Natural killer cell (primary cell): ENCODE measurements at regions not wholly inside any gene's neighbourhood (a gene's known extent, or its start where the extent isn't known, plus 50 kb on each side); places are given as distances from the start of the nearest gene placed in this dataset.
"Not testable (repeated sequence)": the region's sequence is repeated elsewhere in the genome, so short reads cannot be mapped to it uniquely, and the experiment has no call there.

Experiments used
- ATAC-seq, 3 donors: fragments of 150-1000 bp in 2 of 3; fragments of 200-7000 bp in 1 of 3; cut with Tn5 transposase; 1 replicate in 1 of 3; 2 replicates in 2 of 3; pipeline ENCODE4 v1.10.0; 2021; ENCODE audit warnings: mild to moderate bottlenecking in 2 of 3, moderate library complexity in 2 of 3
- DNase-seq, 2 donors: peaks; one replicate each; pipeline versions ENCODE4 v3.0.0 to v3.0.0-alpha.2; 2013 to 2021; ENCODE audit warnings: mixed read lengths in 1 of 2
- H3K27ac ChIP-seq: one replicate; pipeline ENCODE4 v1.5.1; 2013; ENCODE audit warnings: mild to moderate bottlenecking, low read length
- H3K27me3 ChIP-seq: one replicate; pipeline ENCODE4 v1.6.1; 2013; ENCODE audit warnings: low read length; ENCODE audit not compliant: control insufficient read depth, insufficient read depth
- H3K36me3 ChIP-seq: one replicate; pipeline ENCODE4 v1.6.1; 2013; ENCODE audit warnings: low read length; ENCODE audit not compliant: control insufficient read depth, insufficient read depth
- H3K4me1 ChIP-seq: one replicate; pipeline ENCODE4 v1.6.1; 2013; ENCODE audit warnings: low read length; ENCODE audit not compliant: control insufficient read depth, insufficient read depth
- H3K4me3 ChIP-seq: one replicate; pipeline ENCODE4 v1.5.1; 2013; ENCODE audit warnings: low read length
- H3K9me3 ChIP-seq: one replicate; pipeline ENCODE4 v1.6.1; 2013; ENCODE audit warnings: low read length; ENCODE audit not compliant: control insufficient read depth, insufficient read depth
- H3K27ac Mint-ChIP-seq, 2 donors: one replicate each; pipeline ENCODE4 v1.8.0; 2022; ENCODE audit warnings: mild to moderate bottlenecking in 2 of 2, mixed read lengths in 2 of 2, moderate library complexity in 1 of 2
- H3K27me3 Mint-ChIP-seq, 2 donors: one replicate each; pipeline ENCODE4 v1.8.0; 2022; ENCODE audit warnings: low read depth in 2 of 2, mixed read lengths in 2 of 2
- H3K36me3 Mint-ChIP-seq: one replicate; pipeline ENCODE4 v1.8.0; 2022; ENCODE audit warnings: mixed read lengths
- H3K4me1 Mint-ChIP-seq, 2 donors: one replicate each; pipeline ENCODE4 v1.8.0; 2022; ENCODE audit warnings: mixed read lengths in 2 of 2
- H3K4me3 Mint-ChIP-seq: one replicate; pipeline ENCODE4 v1.8.0; 2022; ENCODE audit warnings: mild to moderate bottlenecking, moderate library complexity, mixed read lengths
- H3K9me3 Mint-ChIP-seq, 2 donors: one replicate each; pipeline ENCODE4 v1.8.0; 2022; ENCODE audit warnings: mixed read lengths in 2 of 2
- WGBS: methylation state at CpG from one replicate; pipeline ENCODE4 v1.1.7; 2013; ENCODE audit warnings: missing lambda C conversion rate; ENCODE audit not compliant: insufficient coverage; 5-methylcytosine and 5-hydroxymethylcytosine counted together
- intact Hi-C: fragments of 100-400 bp; cut with micrococcal nuclease; formaldehyde crosslinking; loops from one replicate; pipeline ENCODE4 v1.14.2; 2022
- TF ChIP-seq, protein P1 (sequence below): fragments of 200-600 bp; IDR thresholded peaks from one replicate; pipeline ENCODE4 v1.8.0; 2022; ENCODE audit warnings: antibody characterized with exemption

DNA sequence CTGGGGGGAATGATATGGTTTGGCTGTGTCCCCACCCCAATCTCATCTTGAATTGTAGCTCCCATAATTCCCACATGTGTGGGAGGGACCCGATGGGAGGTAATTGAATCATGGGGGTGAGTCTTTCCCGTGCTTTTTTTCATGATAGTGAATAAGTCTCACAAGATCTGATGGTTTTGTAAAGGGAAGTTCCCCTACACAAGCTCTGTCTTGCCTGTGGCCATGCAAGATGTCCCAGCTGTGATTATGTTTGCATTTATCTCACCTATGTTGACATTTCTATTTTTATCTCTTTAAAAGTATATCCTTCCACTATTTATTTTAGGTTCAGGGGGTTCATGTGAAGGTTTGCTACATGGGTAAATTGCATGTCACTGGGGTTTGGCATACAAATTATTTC lies 323.9 kb upstream of the GLI3 start:
- WGBS: 83% methylated on average over 1 of the region's 2 CpGs
- H3K4me1 ChIP-seq: no peaks in the 10 kb centered on the region
- intact Hi-C loops: no loop called here
- Mint-ChIP-seq H3K36me3 (peaks cover 4% of the 10 kb centered on the region), H3K4me1 (no peaks in the 10 kb centered on the region), H3K9me3 (peaks cover 0 to 9% of the 10 kb centered on the region in 2 donors), H3K4me3 (no peak overlapping the region), H3K27ac (no peak overlapping the region), H3K27me3 (no peaks in the 10 kb centered on the region)
- H3K36me3 ChIP-seq: no peaks in the 10 kb centered on the region
- H3K27me3 ChIP-seq: no peaks in the 10 kb centered on the region
- TF ChIP-seq, protein P1, sequence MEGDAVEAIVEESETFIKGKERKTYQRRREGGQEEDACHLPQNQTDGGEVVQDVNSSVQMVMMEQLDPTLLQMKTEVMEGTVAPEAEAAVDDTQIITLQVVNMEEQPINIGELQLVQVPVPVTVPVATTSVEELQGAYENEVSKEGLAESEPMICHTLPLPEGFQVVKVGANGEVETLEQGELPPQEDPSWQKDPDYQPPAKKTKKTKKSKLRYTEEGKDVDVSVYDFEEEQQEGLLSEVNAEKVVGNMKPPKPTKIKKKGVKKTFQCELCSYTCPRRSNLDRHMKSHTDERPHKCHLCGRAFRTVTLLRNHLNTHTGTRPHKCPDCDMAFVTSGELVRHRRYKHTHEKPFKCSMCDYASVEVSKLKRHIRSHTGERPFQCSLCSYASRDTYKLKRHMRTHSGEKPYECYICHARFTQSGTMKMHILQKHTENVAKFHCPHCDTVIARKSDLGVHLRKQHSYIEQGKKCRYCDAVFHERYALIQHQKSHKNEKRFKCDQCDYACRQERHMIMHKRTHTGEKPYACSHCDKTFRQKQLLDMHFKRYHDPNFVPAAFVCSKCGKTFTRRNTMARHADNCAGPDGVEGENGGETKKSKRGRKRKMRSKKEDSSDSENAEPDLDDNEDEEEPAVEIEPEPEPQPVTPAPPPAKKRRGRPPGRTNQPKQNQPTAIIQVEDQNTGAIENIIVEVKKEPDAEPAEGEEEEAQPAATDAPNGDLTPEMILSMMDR: no peak
- DNase-seq (no peak), ATAC-seq (no peak)
- H3K4me3 ChIP-seq: no peak overlapping the region
- H3K27ac ChIP-seq: no peak overlapping the region
- peaks cover 2% of the 10 kb centered on the region for H3K9me3 ChIP-seq

- DNase-seq, H3K27me3 ChIP-seq, H3K27ac Mint-ChIP-seq, ATAC-seq, H3K36me3 ChIP-seq, H3K27me3 Mint-ChIP-seq, intact Hi-C loops, H3K4me1 ChIP-seq, H3K4me1 Mint-ChIP-seq, H3K4me3 ChIP-seq, H3K9me3 ChIP-seq, H3K4me3 Mint-ChIP-seq, H3K27ac ChIP-seq: not testable (repeated sequence)
- WGBS: 89% methylated on average over 1 of the region's 2 CpGs
- Mint-ChIP-seq H3K36me3 (peaks cover 10% of the 10 kb centered on the region), H3K9me3 (peaks cover 5 to 15% of the 10 kb centered on the region in 2 donors)
Observed at GRCh38 chr7:42554932-42555331, 317.9 kb upstream of the GLI3 start.

- peaks cover 10% of the 10 kb centered on the region for H3K36me3 Mint-ChIP-seq
- intact Hi-C loops: no loop called here
- H3K27ac Mint-ChIP-seq: no peak overlapping the region
- TF ChIP-seq, protein P1: no peak
- no peaks in the 10 kb centered on the region for H3K4me1 Mint-ChIP-seq
- no peak overlapping the region for H3K27ac ChIP-seq
- no peak for DNase-seq
- H3K4me3 Mint-ChIP-seq: no peak overlapping the region
- ATAC-seq: no peak
- no peaks in the 10 kb centered on the region for H3K27me3 Mint-ChIP-seq
- no peaks in the 10 kb centered on the region for H3K27me3 ChIP-seq
- H3K4me1 ChIP-seq: no peaks in the 10 kb centered on the region
- peaks cover 8% of the 10 kb centered on the region for H3K9me3 ChIP-seq
- no peak overlapping the region for H3K4me3 ChIP-seq
- H3K36me3 ChIP-seq: no peaks in the 10 kb centered on the region
- H3K9me3 Mint-ChIP-seq: peaks cover 5 to 19% of the 10 kb centered on the region in 2 donors
Observed at GRCh38 chr7:42552227-42552626, 315.2 kb upstream of the GLI3 start.

GRCh38 chr7:42550706-42551470 lies 313.9 kb upstream of the GLI3 start:
- Mint-ChIP-seq H3K27me3 (no peaks in the 10 kb centered on the region), H3K4me3 (no peak overlapping the region), H3K9me3 (peaks cover 7 to 10% of the 10 kb centered on the region in 2 donors), H3K4me1 (no peaks in the 10 kb centered on the region), H3K36me3 (peaks cover 7% of the 10 kb centered on the region), H3K27ac (no peak overlapping the region)
- Histone ChIP-seq H3K36me3 (no peaks in the 10 kb centered on the region), H3K4me3 (no peak overlapping the region), H3K4me1 (no peaks in the 10 kb centered on the region), H3K27ac (no peak overlapping the region), H3K27me3 (no peaks in the 10 kb centered on the region), H3K9me3 (peaks cover 8% of the 10 kb centered on the region)
- intact Hi-C loops: no loop called here
- DNase-seq: no peak
- no peak for ATAC-seq
- TF ChIP-seq, protein P1: no peak
